HEK293 (cell line): ENCODE measurements at regions not wholly inside any gene's neighbourhood (a gene's known extent, or its start where the extent isn't known, plus 50 kb on each side); places are given as distances from the start of the nearest gene placed in this dataset.

ENCODE experiments used
- CTCF ChIA-PET: fragments of 350-600 bp; formaldehyde crosslinking; extraction: SDS; loops from one replicate; lab custom pipeline; 2021; ENCODE audit warnings: antibody characterized with exemption; lab: Yijun Ruan, JAX
- POLR2A ChIA-PET: fragments of 300-600 bp; formaldehyde crosslinking; extraction: SDS; loops from one replicate; lab custom pipeline; 2020; ENCODE audit warnings: antibody characterized with exemption, inconsistent platforms; lab: Yijun Ruan, JAX
- H3K27ac ChIP-seq: fragments of 200-500 bp; sonication (Bioruptor generic); 2 replicates; pipeline ENCODE4 v1.5.1; 2014; ENCODE audit warnings: low read depth, low read length, control low read depth, inconsistent platforms; ENCODE audit errors: extremely low read depth
- H3K36me3 ChIP-seq, 2 experiments: fragments of 200-500 bp in 1 of 2; sonication (Bioruptor generic) in 1 of 2; 1 replicate in 1 of 2; 2 replicates in 1 of 2; pipeline ENCODE4 v1.5.1; 2014 to 2017; ENCODE audit warnings: inconsistent platforms in 2 of 2, low read length in 2 of 2; ENCODE audit not compliant: control insufficient read depth in 2 of 2, insufficient read depth in 1 of 2
- H3K4me1 ChIP-seq: fragments of 200-500 bp; sonication (Bioruptor generic); 2 replicates; pipeline ENCODE4 v1.5.1; 2014; ENCODE audit warnings: mild to moderate bottlenecking, low read length, inconsistent platforms; ENCODE audit not compliant: control insufficient read depth, insufficient read depth
- H3K4me3 ChIP-seq: 2 replicates; pipeline ENCODE4 v1.5.1; 2011; ENCODE audit warnings: low read depth, mild to moderate bottlenecking, control low read depth, low read length, moderate library complexity
- H3K9me3 ChIP-seq: fragments of 200-500 bp; sonication (Bioruptor generic); 2 replicates; pipeline ENCODE4 v1.5.1; 2014; ENCODE audit warnings: low read depth, low read length, inconsistent platforms; ENCODE audit not compliant: control insufficient read depth, insufficient read depth
- GLI2 ChIP-seq: fragments of 450-650 bp; formaldehyde crosslinking; IDR thresholded peaks from 2 replicates; pipeline ENCODE4; 2017; ENCODE audit warnings: missing biosample characterization, missing genetic modification characterization, low read depth, borderline replicate concordance
- IKZF3 ChIP-seq: fragments of 450-650 bp; IDR thresholded peaks from 2 replicates; pipeline ENCODE4 v1.5.0; 2018; ENCODE audit warnings: missing biosample characterization, mild to moderate bottlenecking, missing genetic modification characterization, moderate library complexity
- MZF1 ChIP-seq: fragments of 450-650 bp; formaldehyde crosslinking; IDR thresholded peaks from 2 replicates; pipeline ENCODE4 v1.5.1; 2017; ENCODE audit warnings: missing biosample characterization, missing genetic modification characterization, borderline replicate concordance
- REPIN1 ChIP-seq: fragments of 450-650 bp; formaldehyde crosslinking; IDR thresholded peaks from 2 replicates; pipeline ENCODE4 v1.5.1; 2017; ENCODE audit warnings: missing biosample characterization, missing genetic modification characterization, low read depth
- TCF7L2 ChIP-seq: IDR thresholded peaks from 2 replicates; pipeline ENCODE4 v1.6.1; 2011; ENCODE audit warnings: low read depth, mild to moderate bottlenecking, inconsistent platforms, low read length, moderate library complexity, borderline replicate concordance
- ZNF16 ChIP-seq: fragments of 450-650 bp; formaldehyde crosslinking; IDR thresholded peaks from 2 replicates; pipeline ENCODE4 v1.5.1; 2016; ENCODE audit warnings: low read depth, missing biosample characterization, missing genetic modification characterization
- ZNF174 ChIP-seq: fragments of 450-650 bp; formaldehyde crosslinking; IDR thresholded peaks from 2 replicates; pipeline ENCODE4 v1.5.0; 2017; ENCODE audit warnings: missing biosample characterization, mild to moderate bottlenecking, missing genetic modification characterization
- ZNF214 ChIP-seq: fragments of 450-650 bp; formaldehyde crosslinking; IDR thresholded peaks from 2 replicates; pipeline ENCODE4 v1.5.1; 2017; ENCODE audit warnings: missing biosample characterization, mild to moderate bottlenecking, missing genetic modification characterization, borderline replicate concordance
- ZNF248 ChIP-seq: fragments of 450-650 bp; formaldehyde crosslinking; IDR thresholded peaks from 2 replicates; pipeline ENCODE4 v1.5.1; 2017; ENCODE audit warnings: missing biosample characterization, missing genetic modification characterization
- ZNF302 ChIP-seq: fragments of 450-650 bp; formaldehyde crosslinking; IDR thresholded peaks from 2 replicates; pipeline ENCODE4 v1.5.1; 2016; ENCODE audit warnings: missing biosample characterization, missing genetic modification characterization, low read depth
- ZNF404 ChIP-seq: fragments of 450-650 bp; formaldehyde crosslinking; IDR thresholded peaks from 2 replicates; pipeline ENCODE4 v1.5.1; 2017; ENCODE audit warnings: missing biosample characterization, missing genetic modification characterization
- ZNF529 ChIP-seq: fragments of 450-650 bp; formaldehyde crosslinking; IDR thresholded peaks from 2 replicates; pipeline ENCODE4 v1.5.1; 2017; ENCODE audit warnings: missing genetic modification characterization, missing biosample characterization; ENCODE audit not compliant: insufficient replicate concordance
- ZNF548 ChIP-seq: fragments of 450-650 bp; formaldehyde crosslinking; IDR thresholded peaks from 2 replicates; pipeline ENCODE4 v1.5.1; 2016; ENCODE audit warnings: missing biosample characterization, missing genetic modification characterization
- ZNF660 ChIP-seq: fragments of 450-650 bp; IDR thresholded peaks from 2 replicates; pipeline ENCODE4 v1.5.1; 2018; ENCODE audit warnings: missing biosample characterization, mild to moderate bottlenecking, missing genetic modification characterization
- ZNF747 ChIP-seq: fragments of 450-650 bp; formaldehyde crosslinking; IDR thresholded peaks from 2 replicates; pipeline ENCODE4 v1.5.1; 2016; ENCODE audit warnings: missing biosample characterization, missing genetic modification characterization
- ZNF830 ChIP-seq: fragments of 450-650 bp; IDR thresholded peaks from 2 replicates; pipeline ENCODE4 v1.5.0; 2018; ENCODE audit warnings: missing biosample characterization, missing genetic modification characterization, low read depth, mild to moderate bottlenecking, moderate library complexity
- ZSCAN23 ChIP-seq: fragments of 450-650 bp; formaldehyde crosslinking; IDR thresholded peaks from 2 replicates; pipeline ENCODE4 v1.5.1; 2016; ENCODE audit warnings: missing biosample characterization, missing genetic modification characterization
- ZSCAN30 ChIP-seq: fragments of 450-650 bp; IDR thresholded peaks from 2 replicates; pipeline ENCODE4 v1.5.1; 2018; ENCODE audit warnings: missing biosample characterization, mild to moderate bottlenecking, missing genetic modification characterization, moderate library complexity
- ZXDB ChIP-seq: fragments of 450-650 bp; formaldehyde crosslinking; IDR thresholded peaks from 2 replicates; pipeline ENCODE4 v1.5.1; 2016; ENCODE audit warnings: missing biosample characterization, missing genetic modification characterization
- TF ChIP-seq, protein P1 (sequence below): fragments of 450-650 bp; formaldehyde crosslinking; conservative IDR thresholded peaks from 2 replicates; pipeline ENCODE4 v1.5.1; 2016; ENCODE audit warnings: low read depth, missing biosample characterization, missing genetic modification characterization
- TF ChIP-seq, protein P2 (sequence below): fragments of 450-650 bp; formaldehyde crosslinking; IDR thresholded peaks from 2 replicates; pipeline ENCODE4 v1.5.1; 2016; ENCODE audit warnings: missing biosample characterization, missing genetic modification characterization
- TF ChIP-seq, protein P3 (sequence below): fragments of 450-650 bp; formaldehyde crosslinking; IDR thresholded peaks from 2 replicates; pipeline ENCODE4 v1.5.1; 2016; ENCODE audit warnings: missing biosample characterization, missing genetic modification characterization
- TF ChIP-seq, protein P4 (sequence below): fragments of 450-650 bp; formaldehyde crosslinking; IDR thresholded peaks from 2 replicates; pipeline ENCODE4 v1.5.1; 2016; ENCODE audit warnings: missing biosample characterization, missing genetic modification characterization, low read depth
- TF ChIP-seq, protein P5 (sequence below): fragments of 450-650 bp; formaldehyde crosslinking; IDR thresholded peaks from 2 replicates; pipeline ENCODE4 v1.5.1; 2016; ENCODE audit warnings: missing biosample characterization, missing genetic modification characterization
- TF ChIP-seq, protein P6 (sequence below): fragments of 450-650 bp; formaldehyde crosslinking; IDR thresholded peaks from 2 replicates; pipeline ENCODE4 v1.5.1; 2016; ENCODE audit warnings: missing biosample characterization, missing genetic modification characterization

DNA sequence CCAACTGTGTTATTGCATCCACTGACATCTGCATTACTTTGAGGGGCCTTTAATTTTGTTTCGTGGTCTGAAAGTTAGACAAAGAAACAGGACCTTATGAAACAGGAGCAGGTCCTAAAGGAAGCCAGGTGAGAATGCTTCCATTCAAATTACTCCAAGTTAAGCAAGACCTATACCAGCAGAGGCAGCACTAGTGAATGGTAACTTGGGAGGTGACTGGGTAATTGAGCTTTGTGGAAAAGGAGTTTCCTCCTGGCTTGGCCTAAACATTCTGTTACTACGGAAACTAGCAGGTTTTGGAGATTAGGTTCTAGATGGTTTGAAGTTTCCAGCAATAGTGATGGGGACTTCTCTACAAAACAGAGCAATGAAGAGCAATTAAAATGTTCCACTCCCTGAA is 173.5 kb downstream of the NKX6-1 start:
- CTCF ChIA-PET = no interaction called here
- no peaks in the 10 kb centered on the region for H3K36me3 ChIP-seq

DNA sequence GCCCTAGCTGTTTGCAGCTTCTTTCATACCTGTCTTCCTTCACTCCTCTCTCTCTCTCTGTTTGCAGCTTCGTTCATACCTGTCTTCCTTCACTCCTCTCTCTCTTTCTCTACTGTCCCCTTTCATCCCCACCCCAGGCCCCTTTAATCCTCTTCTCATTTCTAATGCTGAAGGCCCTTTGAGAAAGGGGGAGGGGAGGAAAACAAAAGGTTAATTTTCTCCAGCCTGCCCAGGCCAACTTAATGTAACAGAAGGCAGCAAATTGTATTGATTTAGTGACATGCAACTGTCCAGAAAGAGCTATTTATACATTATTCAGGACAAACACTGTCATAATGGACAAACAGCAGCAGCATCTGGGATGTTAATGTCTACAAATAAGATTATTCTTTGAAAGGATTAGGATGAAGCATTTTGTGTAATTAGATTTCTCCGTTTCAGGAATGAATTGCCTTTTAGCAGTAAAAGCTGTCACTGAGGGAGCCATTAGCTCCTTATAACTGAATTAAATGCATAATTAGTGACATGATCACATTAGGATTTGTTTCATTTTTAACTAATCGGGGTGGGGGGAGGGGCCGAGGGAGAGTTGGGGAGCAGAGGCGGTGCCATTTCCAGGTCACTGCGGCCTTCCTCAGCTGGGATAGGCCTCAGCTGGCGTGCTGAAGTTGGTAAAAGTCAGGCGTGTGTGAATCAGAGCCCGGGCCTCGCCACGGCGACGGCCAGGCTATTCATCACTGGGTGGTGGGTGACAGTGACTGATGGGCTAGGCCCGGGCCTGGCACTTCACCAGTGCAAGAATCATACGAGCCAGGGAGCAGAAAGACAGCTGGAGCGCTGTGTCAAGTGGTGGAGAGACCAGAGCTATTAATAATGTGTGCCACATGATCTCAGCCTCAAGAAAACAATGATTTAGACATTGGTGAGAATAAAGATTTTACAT is 174.5 kb downstream of the NKX6-1 start:
- POLR2A ChIA-PET = interaction anchor here (0.7 kb wide), 1 partner anchor 173 kb away, joined by 3 read pairs; no protein-coding TSS in a partner anchor
- H3K27ac ChIP-seq = no peak overlapping the region
- TF ChIP-seq ZSCAN23 (tag by site-specific recombination) = no peak
- no peak for TF ChIP-seq ZSCAN30 (tag by site-specific recombination)
- TF ChIP-seq, protein P1, sequence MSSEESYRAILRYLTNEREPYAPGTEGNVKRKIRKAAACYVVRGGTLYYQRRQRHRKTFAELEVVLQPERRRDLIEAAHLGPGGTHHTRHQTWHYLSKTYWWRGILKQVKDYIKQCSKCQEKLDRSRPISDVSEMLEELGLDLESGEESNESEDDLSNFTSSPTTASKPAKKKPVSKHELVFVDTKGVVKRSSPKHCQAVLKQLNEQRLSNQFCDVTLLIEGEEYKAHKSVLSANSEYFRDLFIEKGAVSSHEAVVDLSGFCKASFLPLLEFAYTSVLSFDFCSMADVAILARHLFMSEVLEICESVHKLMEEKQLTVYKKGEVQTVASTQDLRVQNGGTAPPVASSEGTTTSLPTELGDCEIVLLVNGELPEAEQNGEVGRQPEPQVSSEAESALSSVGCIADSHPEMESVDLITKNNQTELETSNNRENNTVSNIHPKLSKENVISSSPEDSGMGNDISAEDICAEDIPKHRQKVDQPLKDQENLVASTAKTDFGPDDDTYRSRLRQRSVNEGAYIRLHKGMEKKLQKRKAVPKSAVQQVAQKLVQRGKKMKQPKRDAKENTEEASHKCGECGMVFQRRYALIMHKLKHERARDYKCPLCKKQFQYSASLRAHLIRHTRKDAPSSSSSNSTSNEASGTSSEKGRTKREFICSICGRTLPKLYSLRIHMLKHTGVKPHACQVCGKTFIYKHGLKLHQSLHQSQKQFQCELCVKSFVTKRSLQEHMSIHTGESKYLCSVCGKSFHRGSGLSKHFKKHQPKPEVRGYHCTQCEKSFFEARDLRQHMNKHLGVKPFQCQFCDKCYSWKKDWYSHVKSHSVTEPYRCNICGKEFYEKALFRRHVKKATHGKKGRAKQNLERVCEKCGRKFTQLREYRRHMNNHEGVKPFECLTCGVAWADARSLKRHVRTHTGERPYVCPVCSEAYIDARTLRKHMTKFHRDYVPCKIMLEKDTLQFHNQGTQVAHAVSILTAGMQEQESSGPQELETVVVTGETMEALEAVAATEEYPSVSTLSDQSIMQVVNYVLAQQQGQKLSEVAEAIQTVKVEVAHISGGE = no peak
- TF ChIP-seq ZNF548 = no peak
- no peak for TF ChIP-seq ZNF830 (tag by site-specific recombination)
- TF ChIP-seq ZNF529 (tag by site-specific recombination) = no peak
- H3K4me3 ChIP-seq = no peak overlapping the region
- CTCF ChIA-PET = interaction anchor here (0.5 to 0.6 kb wide), 2 partner anchors 140 to 186 kb away, joined by 3 to 4 read pairs; no protein-coding TSS in a partner anchor
- no peaks in the 10 kb centered on the region for H3K36me3 ChIP-seq
- H3K4me1 ChIP-seq = no peaks in the 10 kb centered on the region
- no peaks in the 10 kb centered on the region for H3K9me3 ChIP-seq

More for the DNA sequence above, 173.5 kb downstream of the NKX6-1 start:
- Histone ChIP-seq H3K4me3 (no peak overlapping the region), H3K4me1 (no peaks in the 10 kb centered on the region), H3K9me3 (no peaks in the 10 kb centered on the region), H3K27ac (no peak overlapping the region)
- POLR2A ChIA-PET = no interaction called here
- TF ChIP-seq ZNF174 (tag by site-specific recombination) (no peak), ZNF404 (tag by site-specific recombination) (no peak), ZNF302 (tag by site-specific recombination) (no peak), ZNF660 (tag by site-specific recombination) (no peak), ZXDB (no peak), TCF7L2 (no peak), ZNF747 (tag by site-specific recombination) (no peak), ZNF214 (tag by site-specific recombination) (no peak), ZNF248 (no peak), ZNF16 (tag by site-specific recombination) (no peak), IKZF3 (no peak), MZF1 (no peak), REPIN1 (tag by site-specific recombination) (no peak), GLI2 (tag by site-specific recombination) (no peak)
- TF ChIP-seq, protein P2, sequence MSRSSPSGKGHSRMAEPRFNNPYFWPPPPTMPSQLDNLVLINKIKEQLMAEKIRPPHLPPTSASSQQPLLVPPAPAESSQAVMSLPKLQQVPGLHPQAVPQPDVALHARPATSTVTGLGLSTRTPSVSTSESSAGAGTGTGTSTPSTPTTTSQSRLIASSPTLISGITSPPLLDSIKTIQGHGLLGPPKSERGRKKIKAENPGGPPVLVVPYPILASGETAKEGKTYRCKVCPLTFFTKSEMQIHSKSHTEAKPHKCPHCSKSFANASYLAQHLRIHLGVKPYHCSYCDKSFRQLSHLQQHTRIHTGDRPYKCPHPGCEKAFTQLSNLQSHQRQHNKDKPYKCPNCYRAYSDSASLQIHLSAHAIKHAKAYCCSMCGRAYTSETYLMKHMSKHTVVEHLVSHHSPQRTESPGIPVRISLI (tag by site-specific recombination) = no peak
- TF ChIP-seq, protein P3, sequence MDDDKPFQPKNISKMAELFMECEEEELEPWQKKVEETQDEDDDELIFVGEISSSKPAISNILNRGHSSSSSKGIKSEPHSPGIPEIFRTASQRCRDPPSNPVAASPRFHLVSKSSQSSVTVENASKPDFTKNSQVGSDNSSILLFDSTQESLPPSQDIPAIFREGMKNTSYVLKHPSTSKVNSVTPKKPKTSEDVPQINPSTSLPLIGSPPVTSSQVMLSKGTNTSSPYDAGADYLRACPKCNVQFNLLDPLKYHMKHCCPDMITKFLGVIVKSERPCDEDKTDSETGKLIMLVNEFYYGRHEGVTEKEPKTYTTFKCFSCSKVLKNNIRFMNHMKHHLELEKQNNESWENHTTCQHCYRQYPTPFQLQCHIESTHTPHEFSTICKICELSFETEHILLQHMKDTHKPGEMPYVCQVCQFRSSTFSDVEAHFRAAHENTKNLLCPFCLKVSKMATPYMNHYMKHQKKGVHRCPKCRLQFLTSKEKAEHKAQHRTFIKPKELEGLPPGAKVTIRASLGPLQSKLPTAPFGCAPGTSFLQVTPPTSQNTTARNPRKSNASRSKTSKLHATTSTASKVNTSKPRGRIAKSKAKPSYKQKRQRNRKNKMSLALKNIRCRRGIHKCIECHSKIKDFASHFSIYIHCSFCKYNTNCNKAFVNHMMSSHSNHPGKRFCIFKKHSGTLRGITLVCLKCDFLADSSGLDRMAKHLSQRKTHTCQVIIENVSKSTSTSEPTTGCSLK (tag by site-specific recombination) = no peak
- TF ChIP-seq, protein P4, sequence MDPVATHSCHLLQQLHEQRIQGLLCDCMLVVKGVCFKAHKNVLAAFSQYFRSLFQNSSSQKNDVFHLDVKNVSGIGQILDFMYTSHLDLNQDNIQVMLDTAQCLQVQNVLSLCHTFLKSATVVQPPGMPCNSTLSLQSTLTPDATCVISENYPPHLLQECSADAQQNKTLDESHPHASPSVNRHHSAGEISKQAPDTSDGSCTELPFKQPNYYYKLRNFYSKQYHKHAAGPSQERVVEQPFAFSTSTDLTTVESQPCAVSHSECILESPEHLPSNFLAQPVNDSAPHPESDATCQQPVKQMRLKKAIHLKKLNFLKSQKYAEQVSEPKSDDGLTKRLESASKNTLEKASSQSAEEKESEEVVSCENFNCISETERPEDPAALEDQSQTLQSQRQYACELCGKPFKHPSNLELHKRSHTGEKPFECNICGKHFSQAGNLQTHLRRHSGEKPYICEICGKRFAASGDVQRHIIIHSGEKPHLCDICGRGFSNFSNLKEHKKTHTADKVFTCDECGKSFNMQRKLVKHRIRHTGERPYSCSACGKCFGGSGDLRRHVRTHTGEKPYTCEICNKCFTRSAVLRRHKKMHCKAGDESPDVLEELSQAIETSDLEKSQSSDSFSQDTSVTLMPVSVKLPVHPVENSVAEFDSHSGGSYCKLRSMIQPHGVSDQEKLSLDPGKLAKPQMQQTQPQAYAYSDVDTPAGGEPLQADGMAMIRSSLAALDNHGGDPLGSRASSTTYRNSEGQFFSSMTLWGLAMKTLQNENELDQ (tag by site-specific recombination) = no peak
- TF ChIP-seq, protein P5, sequence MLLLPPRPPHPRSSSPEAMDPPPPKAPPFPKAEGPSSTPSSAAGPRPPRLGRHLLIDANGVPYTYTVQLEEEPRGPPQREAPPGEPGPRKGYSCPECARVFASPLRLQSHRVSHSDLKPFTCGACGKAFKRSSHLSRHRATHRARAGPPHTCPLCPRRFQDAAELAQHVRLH = no peak
- TF ChIP-seq, protein P6, sequence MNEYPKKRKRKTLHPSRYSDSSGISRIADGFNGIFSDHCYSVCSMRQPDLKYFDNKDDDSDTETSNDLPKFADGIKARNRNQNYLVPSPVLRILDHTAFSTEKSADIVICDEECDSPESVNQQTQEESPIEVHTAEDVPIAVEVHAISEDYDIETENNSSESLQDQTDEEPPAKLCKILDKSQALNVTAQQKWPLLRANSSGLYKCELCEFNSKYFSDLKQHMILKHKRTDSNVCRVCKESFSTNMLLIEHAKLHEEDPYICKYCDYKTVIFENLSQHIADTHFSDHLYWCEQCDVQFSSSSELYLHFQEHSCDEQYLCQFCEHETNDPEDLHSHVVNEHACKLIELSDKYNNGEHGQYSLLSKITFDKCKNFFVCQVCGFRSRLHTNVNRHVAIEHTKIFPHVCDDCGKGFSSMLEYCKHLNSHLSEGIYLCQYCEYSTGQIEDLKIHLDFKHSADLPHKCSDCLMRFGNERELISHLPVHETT = no peak
